PFSK-1 (cell line): ENCODE measurements at regions not wholly inside any gene's neighbourhood (a gene's known extent, or its start where the extent isn't known, plus 50 kb on each side); places are given as distances from the start of the nearest gene placed in this dataset.

ENCODE experiments used
- POLR2AphosphoS5 ChIP-seq: IDR thresholded peaks from 2 replicates; pipeline ENCODE4 v1.6.1; 2012; ENCODE audit warnings: low read depth, mild to moderate bottlenecking, control low read depth, low read length, moderate library complexity
- SIN3A ChIP-seq: IDR thresholded peaks from 2 replicates; pipeline ENCODE4 v1.6.1; 2012; ENCODE audit warnings: mild to moderate bottlenecking, low read length, moderate library complexity, borderline replicate concordance; ENCODE audit not compliant: insufficient read depth
- TAF1 ChIP-seq: IDR thresholded peaks from 2 replicates; pipeline ENCODE4 v1.6.1; 2012; ENCODE audit warnings: low read length, control low read depth, borderline replicate concordance; ENCODE audit not compliant: insufficient read depth
- TF ChIP-seq, protein P1 (sequence below), 2 experiments: IDR thresholded peaks; 2 replicates each; pipeline versions ENCODE4 v1.6.1 to v1.8.0; 2011 to 2012; ENCODE audit warnings: low read depth in 2 of 2, low read length in 2 of 2, control low read depth in 1 of 2, inconsistent platforms in 1 of 2, mild to moderate bottlenecking in 1 of 2, moderate library complexity in 1 of 2; ENCODE audit not compliant: insufficient read depth in 1 of 2

DNA sequence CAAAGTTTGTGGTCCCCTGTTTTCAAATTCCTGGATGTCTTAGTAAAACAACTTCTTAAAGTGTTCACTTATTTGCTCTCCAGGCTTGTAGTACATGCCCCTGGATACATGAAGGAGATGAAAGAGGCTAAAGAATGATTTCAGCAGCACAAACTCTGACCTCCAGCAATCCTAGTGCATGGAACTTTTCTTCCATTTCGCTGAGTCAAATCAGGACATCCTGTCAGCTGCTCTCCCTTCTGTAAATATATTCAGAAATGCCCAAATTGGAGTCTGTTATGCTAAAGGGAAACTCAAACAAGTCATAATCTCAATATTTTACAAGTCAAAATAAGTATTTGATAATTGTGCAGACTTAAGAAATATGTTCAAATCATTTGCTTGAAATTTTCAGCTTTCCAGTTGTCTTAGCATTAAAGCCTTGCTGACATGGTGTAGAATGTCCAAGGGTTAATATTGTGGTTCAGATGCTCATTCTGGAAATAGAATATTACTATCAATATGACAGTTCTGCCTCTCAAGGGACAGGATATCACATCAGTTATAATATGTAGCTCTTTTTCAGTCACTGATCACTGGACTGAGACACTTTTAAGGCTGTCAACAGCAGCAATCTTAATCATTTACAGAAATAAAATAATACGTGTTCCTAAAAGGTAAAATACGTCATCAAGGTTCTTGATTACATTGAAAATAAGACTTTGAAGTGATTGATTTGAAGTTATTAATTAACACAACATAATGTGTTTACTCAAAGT, 1157.3 kb downstream of the PLA2G4A start:
- TF ChIP-seq POLR2AphosphoS5 (no peak), TAF1 (no peak), SIN3A (no peak)
- TF ChIP-seq, protein P1, sequence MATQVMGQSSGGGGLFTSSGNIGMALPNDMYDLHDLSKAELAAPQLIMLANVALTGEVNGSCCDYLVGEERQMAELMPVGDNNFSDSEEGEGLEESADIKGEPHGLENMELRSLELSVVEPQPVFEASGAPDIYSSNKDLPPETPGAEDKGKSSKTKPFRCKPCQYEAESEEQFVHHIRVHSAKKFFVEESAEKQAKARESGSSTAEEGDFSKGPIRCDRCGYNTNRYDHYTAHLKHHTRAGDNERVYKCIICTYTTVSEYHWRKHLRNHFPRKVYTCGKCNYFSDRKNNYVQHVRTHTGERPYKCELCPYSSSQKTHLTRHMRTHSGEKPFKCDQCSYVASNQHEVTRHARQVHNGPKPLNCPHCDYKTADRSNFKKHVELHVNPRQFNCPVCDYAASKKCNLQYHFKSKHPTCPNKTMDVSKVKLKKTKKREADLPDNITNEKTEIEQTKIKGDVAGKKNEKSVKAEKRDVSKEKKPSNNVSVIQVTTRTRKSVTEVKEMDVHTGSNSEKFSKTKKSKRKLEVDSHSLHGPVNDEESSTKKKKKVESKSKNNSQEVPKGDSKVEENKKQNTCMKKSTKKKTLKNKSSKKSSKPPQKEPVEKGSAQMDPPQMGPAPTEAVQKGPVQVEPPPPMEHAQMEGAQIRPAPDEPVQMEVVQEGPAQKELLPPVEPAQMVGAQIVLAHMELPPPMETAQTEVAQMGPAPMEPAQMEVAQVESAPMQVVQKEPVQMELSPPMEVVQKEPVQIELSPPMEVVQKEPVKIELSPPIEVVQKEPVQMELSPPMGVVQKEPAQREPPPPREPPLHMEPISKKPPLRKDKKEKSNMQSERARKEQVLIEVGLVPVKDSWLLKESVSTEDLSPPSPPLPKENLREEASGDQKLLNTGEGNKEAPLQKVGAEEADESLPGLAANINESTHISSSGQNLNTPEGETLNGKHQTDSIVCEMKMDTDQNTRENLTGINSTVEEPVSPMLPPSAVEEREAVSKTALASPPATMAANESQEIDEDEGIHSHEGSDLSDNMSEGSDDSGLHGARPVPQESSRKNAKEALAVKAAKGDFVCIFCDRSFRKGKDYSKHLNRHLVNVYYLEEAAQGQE (IDR thresholded peaks at IDR 0.05; ENCODE audit: insufficient read depth in 1 of 2, low read depth in 2 of 2, low read length in 2 of 2) = no peak
